HG02678 (cell line): ENCODE measurements at regions not wholly inside any gene's neighbourhood (a gene's known extent, or its start where the extent isn't known, plus 50 kb on each side); places are given as distances from the start of the nearest gene placed in this dataset.
"Not testable (repeated sequence)": the region's sequence is repeated elsewhere in the genome, so short reads cannot be mapped to it uniquely, and the experiment has no call there.

Source experiments
- ATAC-seq: cut with Tn5 transposase; IDR thresholded peaks from one replicate; pipeline ENCODE4 v1.9.1; 2021; ENCODE audit warnings: mild to moderate bottlenecking, moderate library complexity; ENCODE audit not compliant: unreplicated experiment

DNA sequence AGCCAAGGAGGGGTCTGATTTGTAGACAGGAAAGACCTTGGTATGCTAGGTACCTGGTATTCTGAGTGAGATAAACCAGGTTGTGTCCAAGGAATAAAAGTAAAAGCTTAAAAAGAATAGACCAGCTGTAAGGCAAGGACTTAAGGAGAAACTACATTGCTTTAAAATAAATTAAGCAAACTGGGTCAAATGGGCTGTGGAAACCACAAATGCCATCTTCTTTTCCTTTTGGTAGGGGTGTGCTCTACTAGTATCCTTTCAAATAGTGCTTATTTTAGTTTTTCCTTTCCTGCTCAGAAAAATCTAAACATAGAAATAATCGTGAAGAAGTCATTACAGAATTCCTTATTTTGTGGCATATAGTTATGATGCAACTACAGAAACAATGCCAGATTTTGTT lies 138.6 kb upstream of the KLF12 start:
- no peak for ATAC-seq

DNA sequence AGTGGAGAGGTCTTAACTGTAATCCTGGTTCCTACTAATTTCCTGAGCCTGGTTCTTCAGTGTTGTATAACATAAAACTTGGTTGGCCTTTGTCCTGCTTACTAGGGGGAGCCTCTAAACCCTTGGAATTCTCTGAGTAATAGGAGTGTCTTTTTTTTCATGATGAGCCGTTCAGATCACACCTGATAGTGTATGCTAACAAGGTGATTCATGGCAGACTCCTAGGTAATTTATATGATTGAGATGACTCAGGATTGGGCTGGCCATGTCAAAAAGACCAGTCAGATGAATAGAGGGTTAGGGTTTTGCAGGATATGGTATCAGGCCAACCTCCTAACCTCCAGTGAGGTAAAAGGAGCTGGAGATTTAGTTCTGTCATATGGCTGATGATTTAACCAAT lies 135.8 kb upstream of the KLF12 start:
- no peak for ATAC-seq

DNA sequence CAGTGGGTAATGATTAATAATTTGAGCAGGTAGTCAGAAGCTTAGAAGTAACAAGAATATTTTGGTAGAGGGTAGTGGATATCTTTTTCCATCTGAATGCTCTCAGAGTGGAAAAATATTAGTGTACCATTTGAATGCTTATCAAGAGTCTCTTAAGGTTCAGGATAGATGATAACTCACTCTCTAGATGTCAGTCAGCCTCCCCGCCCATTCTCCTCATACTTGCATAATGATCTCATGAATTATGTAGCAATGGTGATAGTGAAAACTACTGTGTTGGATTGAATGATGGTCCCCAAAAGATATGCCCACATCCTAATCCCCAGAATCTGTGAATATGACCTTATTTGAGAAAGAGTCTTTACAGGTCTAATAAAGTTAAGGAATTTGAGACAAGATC lies 132.7 kb upstream of the KLF12 start:
- no peak for ATAC-seq

DNA sequence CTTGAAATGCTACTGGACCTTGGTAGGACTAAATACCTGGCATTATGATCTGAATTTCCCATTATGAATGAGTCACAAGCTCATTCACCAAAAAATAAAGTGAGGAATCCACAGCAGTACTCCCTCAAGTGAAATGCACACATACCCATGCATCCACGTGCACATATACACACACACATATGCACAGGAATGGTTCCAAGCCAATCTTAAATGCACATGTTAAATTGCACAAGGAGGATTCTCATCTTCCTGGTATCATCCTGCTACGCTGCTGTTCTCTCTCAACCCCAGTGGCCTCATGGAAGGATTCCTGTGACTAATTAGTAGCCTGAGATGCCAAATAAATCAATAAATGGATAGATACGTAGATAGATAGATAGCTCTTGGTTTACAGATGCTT lies 132.1 kb upstream of the KLF12 start:
- ATAC-seq, result no peak

DNA sequence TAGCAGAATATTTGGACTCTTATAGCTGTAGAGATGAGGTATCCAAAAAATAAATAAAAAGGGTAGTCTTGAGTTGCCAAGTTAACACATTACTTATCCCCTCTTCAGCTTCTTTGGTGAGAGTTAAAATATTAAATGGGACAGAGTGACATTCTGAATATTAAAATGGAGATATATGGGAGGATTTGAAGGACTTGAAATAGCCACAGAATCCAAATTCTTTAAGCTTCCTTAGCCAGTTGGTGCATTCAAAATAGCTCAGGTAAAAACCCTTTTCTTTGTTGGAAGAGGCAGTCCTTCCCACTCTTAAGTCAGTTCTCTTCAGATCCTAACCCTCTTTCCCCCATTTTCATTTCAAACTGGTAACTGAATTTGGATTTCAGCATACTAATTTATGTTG lies 130.1 kb upstream of the KLF12 start:
- no peak for ATAC-seq

DNA sequence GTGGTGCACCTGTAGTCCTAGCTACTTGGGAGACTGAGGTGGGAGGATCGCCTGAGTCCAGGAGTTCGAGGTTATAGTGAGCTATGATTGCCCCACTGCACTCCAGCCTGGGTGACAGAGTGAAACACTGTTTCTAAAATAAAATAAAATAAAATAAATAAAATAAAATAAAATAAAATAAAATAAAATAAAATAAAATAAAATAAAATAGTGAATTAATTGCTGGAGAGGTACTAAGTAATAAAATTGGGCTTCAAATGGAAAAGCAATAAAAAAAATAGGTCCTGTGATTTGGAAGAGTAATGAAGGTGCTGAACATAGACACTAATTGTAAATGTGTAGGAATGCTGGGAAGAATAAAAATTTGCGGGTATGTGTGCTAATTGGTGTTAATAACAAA lies 126.2 kb upstream of the KLF12 start:
- not testable (repeated sequence) for ATAC-seq

DNA sequence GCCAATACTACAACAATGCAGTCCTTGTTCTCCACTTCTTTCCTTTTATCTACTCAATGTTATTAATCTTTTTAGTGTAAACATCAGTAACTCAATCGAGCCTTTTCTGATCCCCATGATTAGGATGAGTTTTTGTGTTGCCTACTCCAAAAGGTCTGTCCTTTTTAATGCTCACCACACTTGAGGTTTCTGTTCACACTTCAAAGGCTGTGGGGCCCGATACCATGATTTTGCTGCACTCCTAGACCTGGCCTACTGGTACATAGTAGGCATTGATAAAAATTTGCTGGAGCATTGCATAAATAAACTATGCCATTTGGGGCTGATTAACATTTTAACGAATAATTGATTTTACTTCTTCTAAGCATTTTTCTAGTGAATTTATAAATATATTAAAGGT lies 125.4 kb upstream of the KLF12 start:
- no peak for ATAC-seq

DNA sequence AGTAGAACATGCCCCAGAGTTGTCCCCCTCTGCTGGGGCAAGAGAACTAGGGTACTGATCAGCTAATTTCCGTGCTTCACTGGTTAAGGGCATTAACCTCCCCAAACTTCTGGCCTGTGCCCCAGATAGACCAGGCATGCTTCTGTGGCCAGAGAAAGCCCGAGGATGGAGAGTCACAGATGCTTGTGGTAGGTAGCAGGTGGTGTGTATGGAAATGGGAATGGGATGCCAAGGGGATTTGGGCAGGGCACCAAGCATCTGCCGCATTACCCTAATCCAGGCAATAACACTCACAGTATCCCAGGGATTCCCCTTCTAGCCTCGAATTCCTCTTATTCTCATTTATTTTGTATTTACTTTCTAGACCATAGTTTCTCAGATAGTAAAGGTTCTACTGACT lies 124.8 kb upstream of the KLF12 start:
- ATAC-seq, result no peak

DNA sequence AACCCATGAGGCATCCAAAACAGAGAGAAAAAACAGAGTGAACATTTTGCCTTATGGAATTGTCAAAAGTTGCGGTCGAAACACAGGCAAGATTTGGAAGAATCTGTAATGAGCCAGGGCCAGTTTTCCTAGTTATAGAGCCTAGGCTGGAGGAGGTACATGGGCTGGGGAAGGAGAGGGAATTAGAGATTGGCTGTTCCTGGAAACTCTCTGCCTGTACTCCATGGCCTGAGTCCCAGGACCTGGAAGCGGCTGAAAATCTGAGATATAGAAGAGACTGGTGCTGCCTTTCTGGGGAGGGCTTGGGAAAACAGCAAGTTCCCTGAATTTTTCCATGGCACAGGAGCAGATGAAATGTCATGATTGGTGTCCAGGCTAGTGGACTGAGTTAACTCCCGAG lies 122.8 kb upstream of the KLF12 start:
- ATAC-seq, result no peak

DNA sequence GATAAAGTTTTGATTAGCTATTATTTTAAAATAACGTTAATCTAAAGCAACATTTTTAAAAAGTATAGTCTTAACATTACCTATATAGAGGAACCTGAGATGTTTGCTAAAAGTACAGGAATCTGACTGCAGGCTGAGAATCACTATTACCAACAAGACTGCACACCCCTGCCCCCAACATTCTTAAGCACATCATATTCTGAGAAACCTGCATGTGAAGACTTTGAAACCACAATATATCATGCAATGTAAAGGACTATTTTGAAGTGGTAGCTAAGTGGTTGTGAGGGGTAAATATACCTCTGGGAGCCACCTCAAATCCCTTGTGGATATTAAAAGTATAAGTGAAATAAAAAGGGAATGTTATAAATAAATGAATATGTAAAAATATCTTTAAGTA lies 119.0 kb upstream of the KLF12 start:
- ATAC-seq, result no peak

DNA sequence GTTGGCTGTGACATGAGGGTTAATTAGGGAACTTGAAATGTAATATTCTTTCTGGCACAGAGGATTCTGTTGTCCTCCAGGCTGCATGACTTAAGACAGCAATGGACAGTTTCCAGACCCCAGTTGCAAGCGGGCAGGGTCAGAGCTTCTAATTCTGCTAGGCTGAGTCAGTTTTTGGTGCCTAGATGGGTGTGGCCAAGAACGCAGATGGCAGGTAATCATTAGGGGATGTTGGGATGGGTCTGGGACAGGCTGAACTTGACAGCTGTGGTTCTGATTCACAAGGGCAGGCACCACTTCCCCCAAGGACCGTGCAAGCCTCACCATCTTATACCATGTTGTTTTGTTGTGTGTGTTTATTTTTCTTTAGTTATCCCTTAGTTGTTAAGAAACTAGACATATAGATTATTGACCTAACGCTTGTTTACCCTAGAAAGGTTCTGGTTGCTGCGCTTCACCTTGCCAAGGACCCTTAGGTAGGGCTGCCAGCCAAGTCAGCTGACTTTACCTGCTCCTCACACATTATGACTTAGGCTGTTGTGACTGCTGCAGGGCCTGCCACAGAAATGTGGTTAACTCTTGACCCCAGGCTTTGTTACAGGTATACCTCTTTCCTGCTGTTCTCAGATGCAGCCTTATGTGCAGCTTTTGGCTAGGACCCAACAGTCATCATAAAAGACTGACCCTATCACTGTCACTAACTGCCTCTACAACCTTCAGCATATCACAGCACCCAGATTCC lies 117.7 kb upstream of the KLF12 start:
- ATAC-seq, result no peak

DNA sequence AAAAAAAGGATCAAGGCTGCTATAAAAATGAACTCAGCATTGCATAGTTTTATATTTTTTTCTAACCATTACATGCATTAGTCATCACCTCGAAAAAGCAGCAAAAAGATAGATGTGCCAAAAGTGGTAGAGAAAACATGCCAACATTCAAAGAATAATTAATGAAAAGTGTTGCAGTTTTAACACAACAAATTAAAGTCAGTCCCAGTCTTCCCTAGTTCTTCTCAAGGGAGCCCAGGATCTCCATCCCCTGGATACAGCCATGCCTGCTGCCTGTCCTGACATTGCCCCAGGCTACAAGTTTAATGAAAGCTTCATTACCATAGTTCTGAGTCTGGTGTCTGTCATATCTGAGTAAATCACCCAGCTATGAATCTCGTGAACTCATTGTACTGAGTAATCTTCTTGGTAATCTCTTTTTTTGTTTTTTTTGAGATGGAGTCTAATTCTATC lies 116.6 kb upstream of the KLF12 start:
- ATAC-seq, result no peak

DNA sequence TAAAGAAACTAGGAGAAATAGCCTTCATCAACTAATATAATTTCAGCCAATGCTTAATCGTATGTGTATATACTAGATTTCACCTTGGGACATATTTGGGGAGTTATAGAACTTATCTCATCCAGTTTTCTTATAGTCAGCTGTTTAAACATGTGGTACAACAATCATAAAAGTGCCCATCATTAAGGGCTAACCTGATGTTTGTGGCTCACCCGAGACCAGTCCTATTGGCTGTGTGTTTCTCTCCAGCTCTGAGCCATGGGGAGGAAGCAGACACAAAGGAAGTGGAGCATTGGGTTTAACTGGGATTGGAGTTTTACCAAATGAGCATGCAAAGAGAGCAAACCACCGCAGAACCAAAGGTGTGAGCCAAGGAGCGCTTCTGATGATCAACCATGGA lies 114.3 kb upstream of the KLF12 start:
- ATAC-seq, result no peak

DNA sequence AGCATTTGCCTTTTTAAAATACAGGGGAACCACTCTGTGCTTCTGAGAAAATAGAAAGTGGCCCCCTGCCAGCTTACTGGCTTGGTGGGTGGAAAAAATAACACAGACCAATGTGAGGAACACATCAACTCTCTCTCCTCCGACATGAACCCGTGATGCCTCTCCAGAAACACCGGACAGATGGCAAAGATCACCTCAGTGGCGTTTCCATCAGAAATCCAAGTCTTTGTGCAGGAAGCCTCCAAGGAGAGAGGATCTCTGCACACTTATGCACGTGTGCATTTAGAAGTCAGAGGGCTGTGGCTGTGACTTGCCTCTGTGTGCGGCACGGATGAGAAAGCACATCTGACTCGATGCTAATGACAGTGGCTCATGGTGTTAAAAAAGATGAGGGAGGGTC lies 112.3 kb upstream of the KLF12 start:
- ATAC-seq, result no peak

DNA sequence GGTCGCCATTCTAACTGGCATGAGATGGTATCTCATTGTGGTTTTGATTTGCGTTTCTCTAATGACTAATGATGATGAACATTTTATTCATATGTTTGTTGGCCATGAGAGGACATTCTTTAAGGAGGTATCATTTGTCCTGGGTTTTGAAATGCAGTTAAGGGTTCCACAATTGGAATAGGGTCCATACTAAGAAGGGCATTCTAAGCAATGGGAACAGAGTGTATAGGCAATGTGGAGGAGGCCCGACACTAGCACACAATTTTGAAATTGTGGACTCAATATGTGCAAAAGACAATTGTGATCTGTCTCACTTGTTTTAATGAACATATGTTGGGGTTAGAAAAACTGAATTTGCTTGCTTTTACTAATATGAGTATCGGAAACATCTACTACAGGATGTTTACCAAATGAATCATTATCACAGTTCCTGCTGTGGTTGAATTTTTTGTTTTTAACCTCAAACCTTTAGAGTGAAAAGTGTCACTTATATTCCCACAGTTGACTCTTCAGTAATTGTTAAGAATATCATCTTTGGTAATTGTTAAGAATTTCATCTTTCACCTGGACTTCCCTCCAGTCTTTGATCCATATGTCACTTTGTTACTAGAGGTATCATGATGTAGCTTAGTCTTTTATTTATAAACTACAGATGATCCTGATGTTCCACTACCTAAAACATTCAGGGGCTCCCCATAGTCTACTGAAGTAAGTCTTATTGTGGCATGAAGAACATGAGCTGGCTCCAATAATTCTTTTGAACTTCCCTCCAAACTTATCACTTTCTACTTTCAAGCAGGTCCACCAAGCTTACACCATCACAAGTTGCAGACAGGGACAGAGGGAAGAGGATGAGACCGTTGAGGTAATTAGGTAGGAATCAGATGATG lies 109.7 kb upstream of the KLF12 start:
- no peak for ATAC-seq

DNA sequence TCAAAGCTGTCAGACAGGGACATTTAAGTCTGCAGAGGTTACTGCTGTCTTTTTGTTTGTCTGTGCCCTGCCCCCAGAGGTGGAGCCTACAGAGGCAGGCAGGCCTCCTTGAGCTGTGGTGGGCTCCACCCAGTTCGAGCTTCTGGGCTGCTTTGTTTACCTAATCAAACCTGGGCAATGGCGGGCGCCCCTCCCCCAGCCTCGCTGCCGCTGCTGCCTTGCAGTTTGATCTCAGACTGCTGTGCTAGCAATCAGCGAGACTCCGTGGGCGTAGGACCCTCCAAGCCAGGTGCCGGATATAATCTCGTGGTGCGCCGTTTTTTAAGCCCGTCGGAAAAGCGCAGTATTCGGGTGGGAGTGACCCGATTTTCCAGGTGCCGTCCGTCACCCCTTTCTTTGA lies 107.1 kb upstream of the KLF12 start:
- ATAC-seq, result not testable (repeated sequence)

DNA sequence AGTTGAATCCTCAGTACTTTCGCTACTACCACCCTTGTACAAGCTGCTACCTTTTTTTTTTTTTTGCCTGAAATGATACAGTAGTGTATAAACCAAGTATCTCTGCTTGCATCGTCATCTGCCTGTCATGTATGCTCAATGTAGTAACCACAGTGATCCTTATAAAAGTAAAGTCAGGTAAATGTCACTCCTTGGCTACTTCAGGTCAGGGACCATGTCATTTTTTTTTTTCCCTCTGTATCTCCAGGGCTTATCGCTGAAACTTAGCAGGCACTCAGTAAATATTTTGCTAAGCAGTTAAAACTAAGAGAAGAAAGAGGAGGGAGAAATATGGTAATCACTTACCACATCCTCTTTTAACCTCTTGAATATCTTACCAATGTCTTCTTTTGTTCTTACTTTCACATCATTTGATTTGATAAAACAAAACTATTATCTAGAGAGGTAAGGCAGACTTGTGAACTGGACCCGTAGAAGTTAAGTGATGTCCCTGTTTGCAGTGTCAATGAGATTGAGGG lies 96.8 kb upstream of the KLF12 start:
- ATAC-seq, result no peak

DNA sequence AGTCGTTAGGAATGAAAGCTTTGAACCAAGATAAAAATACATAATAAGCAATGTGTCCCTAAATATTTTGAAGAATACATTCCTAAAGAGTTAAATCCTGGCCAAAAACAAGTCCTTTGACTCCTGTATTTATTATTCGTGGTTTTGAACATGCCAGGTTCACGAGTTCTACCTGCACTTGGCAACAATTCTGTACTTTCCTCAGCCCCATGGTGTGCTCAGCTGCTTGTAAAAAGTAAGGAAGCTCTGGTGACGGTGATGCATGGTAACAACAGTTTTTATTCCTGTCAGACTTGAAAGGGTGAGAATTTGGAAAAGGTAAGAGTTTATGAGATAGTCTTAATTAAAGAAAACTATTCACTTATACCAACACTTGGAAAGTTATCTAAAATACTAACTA lies 95.0 kb upstream of the KLF12 start:
- no peak for ATAC-seq

DNA sequence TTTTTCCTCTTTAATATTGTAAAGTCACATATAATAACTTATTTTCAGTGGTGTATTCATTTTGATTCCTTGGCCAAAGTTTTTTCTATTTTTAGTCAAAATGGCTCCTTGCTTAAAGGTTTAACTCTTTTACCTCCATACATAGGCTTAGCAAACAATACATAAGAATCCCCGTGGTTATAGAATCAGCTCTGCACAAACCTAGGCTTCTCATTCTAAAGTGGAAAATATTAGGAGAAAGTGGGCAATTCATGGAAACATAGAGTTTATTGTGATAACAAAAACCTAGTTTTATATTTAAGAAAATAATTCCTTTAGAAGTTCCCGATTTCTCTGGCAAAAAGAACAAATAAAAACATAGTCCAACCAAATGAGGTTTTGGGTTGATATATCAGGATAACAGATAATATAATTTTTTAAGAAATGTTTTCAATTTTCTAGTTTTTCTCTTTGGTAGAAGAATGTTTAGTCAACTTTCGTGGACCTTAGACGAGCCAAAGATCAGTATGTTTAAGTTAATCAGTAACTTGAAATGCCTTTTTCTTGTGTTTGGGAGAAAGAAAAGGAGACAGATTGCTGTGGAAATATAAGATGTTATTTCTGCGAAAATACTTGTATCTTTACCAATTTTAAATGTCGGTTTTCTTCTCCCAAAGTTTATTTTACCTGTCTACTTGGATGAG lies 93.4 kb upstream of the KLF12 start:
- no peak for ATAC-seq

DNA sequence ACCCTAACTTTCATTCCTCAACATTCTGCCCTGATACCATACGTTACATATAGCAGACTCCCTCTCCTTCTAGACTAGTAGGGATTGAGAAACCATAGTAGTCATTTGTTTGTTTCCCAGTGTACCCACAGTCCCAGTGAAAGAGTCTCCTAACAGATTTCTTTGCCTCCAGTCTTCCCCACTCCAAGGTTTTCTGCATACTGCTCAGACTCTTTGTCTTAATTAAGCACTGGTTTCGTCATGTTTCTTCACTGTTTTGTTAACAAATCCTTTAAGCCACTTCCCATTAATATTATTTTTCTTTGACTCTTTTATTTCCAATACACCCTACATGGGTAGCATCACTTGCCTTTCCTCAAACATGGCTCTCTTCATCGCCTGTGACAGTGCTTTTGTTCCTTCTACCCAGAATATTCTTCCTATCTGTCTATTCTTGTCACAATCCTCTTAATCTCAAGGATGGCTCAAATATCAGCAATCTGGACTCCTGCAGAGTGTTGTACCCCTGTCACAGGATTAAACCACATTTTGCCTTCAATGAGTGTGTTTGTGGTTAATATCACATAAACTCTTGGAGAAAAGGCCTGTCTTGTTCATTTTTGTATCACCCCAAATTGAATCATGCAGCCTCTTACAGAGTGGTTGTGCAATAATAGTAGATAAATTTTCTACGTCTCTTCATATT lies 92.7 kb upstream of the KLF12 start:
- ATAC-seq, result no peak

DNA sequence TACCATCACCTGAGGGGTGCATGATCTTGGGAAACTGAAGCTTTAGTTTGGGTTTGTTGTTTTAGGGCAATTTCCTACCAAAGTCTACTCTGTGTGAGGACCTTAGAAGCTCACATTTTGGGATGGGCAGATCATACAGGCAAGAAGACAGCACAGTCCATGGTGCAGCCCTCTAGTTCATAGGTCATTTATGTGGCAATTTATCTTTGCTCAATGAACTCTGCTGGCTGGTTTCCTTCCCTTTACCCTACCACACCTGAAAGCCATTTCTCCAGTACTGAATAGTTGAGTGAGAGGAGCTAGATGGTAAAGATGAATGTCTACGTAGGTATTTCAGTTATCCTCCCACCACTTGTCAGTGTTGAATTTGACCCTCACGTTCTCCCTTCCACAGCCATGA lies 87.5 kb upstream of the KLF12 start:
- no peak for ATAC-seq
